Lower leg skin (tissue), 3 donors: ENCODE measurements at regions not wholly inside any gene's neighbourhood (a gene's known extent, or its start where the extent isn't known, plus 50 kb on each side); places are given as distances from the start of the nearest gene placed in this dataset.

ENCODE experiments used
- CTCF ChIP-seq, 3 donors: fragments of 450-650 bp; IDR thresholded peaks; one replicate each; pipeline ENCODE4 v1.5.1; 2016; ENCODE audit warnings: antibody characterized with exemption in 3 of 3, mild to moderate bottlenecking in 3 of 3, moderate library complexity in 2 of 3
- POLR2A ChIP-seq, 2 donors: fragments of 450-650 bp; IDR thresholded peaks; one replicate each; pipeline ENCODE4 v1.6.1; 2016 to 2017; ENCODE audit warnings: antibody characterized with exemption in 2 of 2, mild to moderate bottlenecking in 1 of 2, moderate library complexity in 1 of 2

GRCh38 chr14:37901978-37902377 lies 305.7 kb upstream of the SSTR1 start:
- TF ChIP-seq POLR2A (IDR thresholded peaks at IDR 0.05), result no peak
- TF ChIP-seq CTCF (IDR thresholded peaks at IDR 0.05), result no peak
